ENCODE measurements at regions not wholly inside any gene's neighbourhood (a gene's known extent, or its start where the extent isn't known, plus 50 kb on each side); places are given as distances from the start of the nearest gene placed in this dataset.

DNA sequence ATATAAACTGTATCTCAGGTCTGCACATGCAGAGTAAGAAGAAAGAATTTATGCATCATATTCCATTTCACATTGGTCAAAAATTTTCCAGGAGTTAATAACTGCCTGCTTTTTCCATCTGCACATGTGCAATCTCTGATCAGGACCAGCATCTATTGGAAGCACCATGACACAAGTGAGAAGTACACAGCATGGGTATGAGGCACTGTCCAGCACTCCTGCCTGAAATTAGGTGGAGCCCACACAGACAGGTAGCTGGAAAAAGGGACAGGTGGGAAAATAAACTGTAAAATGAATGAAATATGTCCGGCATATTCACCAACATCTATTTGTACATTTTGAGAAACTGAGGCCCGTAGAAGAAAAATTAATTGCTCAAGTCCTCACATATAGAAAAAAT is 609.2 kb upstream of the NXPH2 start:
- DNase-seq: no peak

DNA sequence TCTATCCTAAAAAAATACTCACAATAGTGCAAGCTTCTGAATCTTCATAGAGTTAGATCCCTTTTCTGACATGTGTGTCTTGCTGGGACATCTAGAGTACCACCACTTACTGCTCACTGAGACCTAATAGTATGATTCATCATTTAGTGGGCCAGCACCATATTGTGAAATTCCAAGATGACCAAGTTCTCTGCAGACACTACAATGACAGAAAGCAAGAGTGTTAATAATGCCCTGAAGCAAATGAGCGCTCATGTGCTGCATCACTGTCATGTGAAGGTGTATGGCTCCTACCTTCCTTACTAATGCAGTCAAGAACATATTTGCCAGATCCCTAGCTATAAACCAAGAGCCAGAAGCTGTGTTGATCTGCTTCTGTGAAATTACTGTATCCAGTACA is 606.2 kb upstream of the NXPH2 start:
- no peak for DNase-seq

DNA sequence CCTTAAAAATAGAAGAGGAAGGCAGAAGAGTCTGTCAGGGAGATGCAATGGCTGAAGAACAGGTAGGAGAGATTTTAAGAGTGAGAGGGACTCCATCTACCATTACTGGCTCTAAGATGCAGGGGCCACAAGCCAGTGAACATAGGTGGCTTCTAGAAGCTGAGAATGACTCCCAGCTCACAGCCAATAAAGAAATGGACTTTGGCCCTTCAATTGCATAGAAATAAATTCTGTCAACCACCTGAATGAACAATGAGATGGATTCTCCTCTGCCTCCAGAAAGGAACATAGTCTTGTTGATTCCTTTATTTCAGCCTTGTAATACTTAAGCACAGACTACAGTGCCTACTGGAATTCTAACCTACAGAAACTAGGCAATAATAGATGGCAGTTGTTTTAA is 603.3 kb upstream of the NXPH2 start:
- no peak for DNase-seq

DNA sequence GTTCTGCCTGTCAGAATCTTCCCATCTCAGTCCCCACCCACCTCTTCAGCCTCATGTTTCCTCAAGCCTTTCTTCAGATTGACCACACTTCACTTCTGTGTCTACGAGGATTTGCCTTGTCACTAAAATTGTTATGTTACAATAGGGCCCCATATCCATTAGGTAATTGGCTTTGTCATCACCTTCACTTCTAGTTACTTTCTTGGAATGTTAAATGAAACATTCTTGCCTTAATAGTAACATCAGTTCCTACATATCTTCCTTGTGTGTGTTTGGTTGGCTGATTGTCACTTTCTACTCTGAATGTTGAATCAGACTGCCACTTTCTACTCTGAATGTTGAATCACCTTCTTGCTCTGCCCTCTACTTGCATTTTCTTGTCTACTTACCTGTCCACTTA is 599.9 kb upstream of the NXPH2 start:
- no peak for DNase-seq

DNA sequence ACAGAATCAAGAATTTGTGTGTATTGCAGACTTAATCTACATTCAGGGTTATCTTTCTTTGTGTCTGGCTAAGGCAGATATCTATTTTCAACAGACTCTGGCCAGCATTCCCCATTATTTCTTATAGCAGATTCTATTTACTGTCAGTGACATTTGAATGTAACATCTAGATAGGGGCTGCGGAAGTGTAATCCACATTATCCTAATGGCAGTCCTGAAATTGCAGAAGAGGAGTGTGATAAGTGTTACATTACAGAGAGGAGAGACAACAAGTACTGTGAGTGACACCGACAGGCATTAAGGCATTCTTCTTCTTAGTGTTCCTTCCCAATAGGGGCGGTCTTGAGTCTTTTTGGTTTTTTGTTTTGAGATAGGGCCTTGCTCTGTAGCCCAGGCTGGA is 598.2 kb upstream of the NXPH2 start:
- no peak for DNase-seq

DNA sequence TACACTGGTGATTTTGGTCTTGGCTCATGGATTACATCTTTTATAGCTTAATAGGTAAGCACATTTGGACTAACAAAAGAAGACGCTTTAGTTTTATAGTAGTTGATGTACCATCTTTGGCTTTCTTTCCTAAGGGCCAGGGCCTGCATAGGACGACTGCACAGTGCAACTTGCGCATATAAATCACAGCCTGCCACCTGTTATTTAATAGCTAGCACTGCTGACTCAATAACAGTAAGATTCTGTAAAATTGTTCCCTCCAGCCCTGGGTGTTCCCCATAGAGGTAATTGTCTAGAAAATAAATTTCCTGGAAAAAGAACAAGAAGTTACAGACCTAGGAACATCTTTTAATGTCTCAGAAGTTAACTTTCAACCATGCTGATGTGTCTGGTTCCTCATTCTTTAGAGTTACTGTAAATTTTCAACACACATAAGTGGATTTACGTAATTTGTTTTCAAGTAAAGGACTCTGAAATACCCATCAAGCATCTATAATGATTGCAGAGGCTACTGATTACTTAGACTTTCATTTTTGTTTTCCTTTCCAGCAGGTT is 594.2 kb upstream of the NXPH2 start:
- no peak for DNase-seq

DNA sequence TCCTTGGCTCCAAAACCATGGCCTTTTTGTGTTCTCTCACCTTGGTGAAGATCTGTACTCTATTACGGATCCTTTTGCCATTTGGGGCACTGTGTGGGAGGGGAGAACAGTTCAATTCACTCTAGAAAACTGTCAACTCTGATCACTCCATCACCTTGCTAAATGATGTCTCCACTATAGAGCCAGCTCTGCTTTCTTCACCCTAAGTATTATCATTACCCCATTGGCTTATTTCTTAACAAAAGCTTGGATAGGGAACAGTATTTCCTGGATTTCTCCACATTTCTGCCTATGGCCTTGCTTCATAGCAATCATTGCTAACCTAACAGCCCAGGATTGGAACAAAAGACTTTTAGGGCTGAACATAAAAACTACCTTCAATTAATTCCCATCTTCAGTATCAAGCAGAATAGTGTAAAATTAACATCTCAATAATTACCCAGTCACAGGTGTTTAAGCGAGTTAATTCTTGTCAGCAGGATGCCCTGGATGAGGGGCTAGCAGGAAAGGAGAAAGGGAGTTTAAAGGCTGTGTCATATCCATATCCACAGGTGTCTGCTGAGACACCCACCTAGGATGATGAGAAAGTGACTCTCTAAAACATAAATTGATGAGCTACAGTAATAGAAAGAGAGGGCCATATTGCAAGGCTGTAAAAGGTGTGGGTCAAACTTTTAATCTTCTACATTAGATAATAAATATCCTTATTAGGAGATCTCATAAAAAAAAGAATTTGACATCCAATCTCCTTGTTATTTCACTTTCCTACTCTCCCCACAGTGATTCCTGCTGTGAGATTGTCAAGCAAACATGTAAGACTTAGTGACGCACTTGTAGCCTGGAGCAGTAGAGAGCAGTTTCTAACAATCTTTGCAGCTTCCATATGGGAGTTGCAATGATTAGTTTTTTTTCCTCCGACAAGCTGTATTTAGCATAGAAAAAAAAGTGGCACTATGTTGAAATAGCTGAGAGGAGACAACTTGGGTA is 589.5 kb upstream of the NXPH2 start:
- DNase-seq: no peak

DNA sequence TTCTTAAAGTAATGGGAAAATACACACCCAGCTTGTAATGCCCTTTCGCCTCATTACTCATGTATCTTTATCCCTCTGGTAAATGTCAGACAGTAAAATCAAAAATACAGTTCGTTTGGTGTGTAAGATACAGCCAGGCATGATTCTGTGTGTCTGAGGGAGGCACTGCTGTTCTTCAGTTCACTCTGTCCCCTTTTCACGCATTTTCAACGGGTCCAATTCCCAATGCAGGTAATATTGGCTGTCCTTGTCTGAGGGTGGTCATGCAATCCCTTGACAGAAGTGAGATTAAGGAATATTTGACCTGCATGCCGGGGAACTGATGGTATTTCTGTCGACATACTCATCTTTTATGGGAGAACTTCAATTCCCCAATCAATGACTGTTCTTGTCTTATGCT is 587.2 kb upstream of the NXPH2 start:
- DNase-seq: no peak

DNA sequence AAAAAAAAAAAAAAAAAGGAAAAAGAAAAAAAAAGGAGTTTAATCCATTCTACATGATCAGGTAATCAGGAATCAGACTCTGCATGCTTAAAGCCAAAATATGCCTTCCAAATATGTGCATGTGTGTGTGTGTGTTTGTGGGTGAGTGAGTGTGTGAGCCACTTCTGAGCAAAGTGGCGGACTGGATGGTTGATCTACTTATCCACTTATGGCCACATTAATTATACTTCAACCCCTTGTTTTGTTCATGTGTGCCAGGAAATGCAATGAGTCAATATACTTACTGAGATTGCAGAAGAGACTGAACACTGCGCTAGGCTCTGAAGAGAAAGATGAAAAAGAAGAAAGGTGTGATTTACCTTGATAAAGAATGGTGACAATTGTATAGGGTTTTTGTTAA is 586.5 kb upstream of the NXPH2 start:
- no peak for DNase-seq

DNA sequence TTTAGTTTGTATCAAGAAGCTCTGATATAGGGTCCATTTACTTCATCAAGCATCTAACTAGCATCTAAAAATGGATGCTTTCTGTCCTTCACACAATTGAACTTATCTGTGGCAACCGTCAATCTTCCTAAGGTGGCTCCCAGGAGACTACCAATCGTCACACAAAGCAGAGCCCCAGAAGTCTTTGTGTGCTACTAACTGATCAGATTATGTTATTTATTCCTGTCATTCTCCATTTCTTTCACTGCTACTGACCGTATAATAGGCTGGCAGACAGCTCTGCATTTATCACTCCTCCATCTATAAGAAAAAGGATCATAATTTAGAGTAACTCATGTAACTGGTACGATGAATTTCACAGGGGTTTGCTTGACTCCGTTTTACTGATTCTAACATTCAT is 585.0 kb upstream of the NXPH2 start:
- DNase-seq: no peak

DNA sequence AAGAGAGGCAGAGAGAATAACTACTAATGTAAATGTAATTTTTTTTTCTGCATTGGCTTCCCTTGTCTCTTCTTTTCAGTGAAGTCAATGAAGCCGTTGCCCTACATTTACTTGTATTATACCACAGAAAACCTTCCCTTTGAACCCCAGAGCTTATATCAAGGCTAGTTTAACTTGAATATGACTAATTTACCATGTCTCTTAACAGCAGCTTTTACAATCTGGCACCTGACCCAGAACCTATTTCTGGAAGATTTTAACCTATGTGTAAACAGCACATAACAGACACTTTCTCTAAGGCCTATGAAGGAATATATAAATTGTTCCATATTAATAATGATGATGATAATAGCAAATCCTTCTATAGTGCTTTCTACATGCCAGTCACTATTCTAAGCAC is 580.5 kb upstream of the NXPH2 start:
- DNase-seq: no peak

DNA sequence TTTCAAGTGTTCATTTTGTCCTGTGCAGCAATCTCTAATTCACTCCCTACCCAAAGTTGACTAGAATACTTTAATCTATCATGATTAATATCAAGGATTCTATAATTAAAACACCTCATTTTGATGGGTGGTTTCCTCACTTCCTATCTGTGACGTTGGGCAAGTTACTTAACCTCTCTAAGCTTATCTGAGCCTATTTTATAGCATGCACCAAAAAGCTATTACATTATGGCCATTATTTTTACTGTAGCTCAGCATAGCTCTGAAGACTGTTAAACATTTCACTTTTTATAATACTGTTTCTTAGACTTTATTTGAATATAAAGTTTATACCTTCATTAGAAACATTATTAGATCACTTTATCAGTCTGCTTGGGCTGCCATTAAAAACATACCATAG is 579.6 kb upstream of the NXPH2 start:
- DNase-seq: no peak

DNA sequence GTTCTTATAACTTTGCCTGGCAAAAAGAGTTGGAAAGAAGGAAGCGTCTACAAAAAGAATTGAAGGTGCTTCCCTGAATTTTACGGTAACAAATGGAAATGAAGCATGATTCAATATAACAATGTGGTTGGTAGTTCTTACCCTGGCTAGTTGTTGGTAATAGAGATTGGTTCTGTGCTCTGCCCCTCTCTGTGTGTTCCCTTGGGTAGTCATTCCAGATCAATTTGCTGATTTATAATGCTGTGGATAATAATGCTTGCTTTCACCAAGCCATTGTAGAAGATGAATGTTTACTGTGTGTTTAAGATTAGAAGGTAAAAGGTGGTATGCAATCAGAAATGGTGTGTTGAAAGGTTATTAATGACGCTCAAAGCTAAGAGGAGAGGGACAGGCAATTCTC is 577.8 kb upstream of the NXPH2 start:
- DNase-seq: no peak

DNA sequence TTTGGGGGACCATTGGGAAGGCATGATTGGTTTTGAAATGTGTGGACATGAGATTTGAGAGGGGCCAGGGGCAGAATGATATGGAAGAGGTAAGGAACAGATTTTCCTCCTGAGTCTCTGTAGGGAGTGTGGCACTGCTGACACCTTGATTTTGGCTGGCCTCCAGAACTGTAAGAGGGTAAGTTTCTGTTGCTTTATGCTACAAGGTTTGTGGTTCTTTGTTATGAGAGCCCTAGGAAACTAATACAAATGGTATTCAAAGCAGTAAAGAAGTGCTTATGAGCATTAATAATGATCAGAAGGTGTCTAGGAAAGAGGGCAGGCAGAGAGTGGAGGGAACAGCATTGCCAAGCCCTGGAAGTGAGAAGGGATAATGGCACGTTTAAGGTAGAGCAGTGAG is 574.3 kb upstream of the NXPH2 start:
- DNase-seq: no peak

DNA sequence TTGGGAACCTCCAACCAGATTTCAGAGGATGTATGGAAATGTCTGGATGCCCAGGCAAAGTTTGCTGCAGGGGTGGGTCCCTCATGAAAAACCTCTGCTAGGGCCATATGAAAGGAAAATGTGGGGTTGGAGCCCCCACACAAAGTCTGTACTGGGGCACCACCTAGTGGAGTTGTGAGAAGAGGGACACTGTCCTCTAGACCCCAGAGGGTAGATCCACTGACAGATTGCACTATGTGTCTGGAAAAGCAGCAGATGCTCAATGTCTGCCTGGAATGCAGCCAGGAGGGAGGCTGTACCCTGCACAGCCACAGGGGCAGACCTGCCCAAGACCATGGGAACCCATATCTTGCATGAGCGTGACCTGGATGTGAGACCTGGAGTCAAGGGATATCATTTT is 573.7 kb upstream of the NXPH2 start:
- no peak for DNase-seq

DNA sequence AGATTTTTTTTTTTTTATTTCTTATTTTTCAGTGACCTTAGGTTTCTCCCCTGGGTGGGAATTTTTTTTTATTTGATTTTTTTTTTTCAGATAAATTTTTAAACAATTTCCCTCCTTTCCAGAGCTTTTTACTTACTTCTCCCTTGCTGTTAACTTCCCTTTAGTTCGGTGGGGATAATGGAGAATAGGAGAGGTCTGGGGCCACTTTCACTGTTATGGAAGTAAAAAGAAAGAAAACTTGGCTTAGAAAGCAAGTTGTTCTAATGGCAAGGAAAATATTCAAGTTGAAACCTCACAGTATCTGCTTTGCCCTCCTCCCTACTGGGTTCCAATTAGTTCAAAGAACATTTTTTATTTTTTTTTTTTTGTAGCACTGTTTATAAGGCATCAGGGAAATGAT is 537.1 kb upstream of the NXPH2 start:
- no peak for DNase-seq

DNA sequence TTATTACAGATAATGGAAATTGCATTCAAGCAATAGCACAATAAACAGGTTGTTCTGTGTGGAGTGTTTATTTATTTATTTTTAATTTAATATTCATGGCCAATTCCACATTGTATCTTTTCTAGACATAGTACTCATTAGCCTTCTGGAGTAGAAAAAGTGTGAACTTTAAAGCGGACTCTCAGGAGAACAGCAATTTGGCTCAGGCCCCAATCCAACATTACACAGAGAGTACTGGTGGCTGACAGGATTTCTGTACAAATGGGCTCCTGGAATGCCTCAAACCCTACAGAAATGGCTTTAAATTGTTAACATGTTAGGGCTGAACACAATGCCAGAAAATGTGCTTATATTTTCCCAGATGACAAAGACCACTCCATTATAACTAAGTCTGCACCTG is 533.9 kb upstream of the NXPH2 start:
- no peak for DNase-seq

DNA sequence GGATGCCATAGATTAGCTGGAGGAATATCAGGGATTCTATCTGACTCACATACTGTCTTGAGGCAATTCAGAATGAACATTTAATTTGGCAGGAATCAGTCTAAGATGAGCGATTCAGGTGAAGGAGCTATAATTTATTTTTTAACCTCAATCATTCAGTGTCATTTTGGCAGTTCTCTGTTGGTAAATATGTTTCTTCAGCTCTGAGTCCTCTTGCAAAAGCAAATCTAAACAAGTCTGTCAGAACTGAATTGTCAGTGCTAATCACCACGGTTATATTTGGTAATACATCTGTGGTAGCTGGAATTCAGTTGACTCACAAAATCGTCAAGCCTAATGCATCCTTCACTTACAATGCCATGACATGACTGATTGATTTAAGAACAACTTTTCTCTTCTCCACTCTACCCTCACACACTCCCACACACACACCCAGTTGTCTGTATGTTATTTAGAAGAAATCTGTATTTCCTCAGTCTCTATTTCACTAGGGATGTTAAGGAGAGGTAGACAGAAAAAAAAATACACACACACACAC is 516.6 kb upstream of the NXPH2 start:
- no peak for DNase-seq

DNA sequence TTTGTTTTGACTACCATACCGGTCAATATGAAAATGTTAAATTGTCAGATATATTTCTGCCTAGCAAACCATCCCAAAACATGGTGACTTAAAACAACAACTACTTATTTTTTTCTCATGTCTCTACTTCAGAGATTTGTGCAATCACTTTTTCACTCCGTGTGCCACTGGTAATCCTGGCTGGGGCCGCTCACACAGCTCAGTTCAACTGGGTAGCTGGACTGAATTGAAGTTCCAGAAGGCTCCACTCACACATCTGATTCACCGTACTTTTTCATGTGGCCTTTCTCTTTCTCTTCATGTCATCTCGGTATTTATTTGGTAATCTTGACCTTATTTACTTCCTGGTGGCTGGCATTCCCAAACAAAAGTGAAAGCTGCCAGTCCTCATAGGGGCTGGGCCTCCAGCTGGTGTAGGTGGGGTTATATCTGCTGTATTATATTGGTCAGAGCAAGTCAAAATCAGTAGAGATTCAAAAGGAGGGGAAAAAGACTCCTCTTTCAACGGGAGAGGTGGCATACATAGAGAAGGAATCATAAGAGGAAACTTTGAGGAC is 513.9 kb upstream of the NXPH2 start:
- no peak for DNase-seq

DNA sequence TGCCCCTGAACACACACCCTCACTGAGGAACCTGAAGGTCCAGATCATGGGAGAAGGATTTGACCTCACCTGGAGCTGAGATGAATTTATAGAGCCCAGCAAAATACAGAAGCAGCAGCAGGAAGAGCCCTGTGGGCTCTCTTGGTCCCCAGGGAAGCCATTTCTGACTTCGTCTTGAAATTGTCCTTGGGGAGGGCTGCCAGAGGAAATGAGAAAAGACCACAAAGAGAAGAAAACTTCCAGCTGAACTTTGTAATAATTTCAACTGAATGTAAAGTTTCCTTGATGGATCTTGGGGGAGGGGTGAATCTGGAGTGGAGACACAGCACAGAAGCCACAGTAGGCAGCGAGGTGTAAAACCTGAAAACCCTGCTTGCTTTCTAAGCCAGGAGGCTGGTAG is 500.9 kb upstream of the NXPH2 start:
- DNase-seq: no peak

DNA sequence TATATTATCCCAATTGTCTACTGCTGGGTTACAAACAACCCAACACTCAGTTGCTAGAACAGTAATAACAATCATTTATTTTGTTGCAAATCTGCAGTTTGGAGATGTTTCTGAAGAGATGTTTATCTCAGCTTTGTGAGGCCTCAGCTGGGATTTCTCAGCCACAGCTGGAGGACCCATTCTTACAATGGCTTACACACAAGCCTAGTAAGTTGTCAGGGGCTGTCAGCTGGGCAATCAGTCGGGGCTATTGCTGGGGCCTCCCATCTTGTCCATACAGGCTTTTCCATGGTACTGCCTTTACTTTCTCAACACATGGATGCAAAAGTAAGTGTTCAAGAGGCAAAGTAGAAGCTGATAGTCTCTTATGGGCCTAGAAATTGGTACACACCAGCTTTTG is 491.7 kb upstream of the NXPH2 start:
- DNase-seq: no peak

DNA sequence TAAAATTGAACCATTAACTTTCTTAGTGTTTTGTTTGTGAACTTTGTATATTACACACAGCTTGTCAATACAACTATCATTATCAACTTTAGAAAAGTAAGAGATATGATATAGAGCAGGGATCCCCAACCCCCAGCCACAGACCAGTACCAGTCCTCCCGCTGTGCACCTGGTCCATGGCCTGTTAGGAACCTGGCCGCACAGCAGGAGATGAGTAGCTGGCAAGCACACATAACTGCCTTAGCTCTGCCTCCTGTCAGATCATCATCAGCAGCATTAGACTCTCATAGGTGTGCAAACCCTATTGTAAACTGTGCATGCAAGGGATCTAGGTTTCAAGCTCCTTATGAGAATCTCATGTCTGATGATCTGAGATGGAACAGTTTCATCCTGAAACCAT is 491.0 kb upstream of the NXPH2 start:
- DNase-seq: no peak

DNA sequence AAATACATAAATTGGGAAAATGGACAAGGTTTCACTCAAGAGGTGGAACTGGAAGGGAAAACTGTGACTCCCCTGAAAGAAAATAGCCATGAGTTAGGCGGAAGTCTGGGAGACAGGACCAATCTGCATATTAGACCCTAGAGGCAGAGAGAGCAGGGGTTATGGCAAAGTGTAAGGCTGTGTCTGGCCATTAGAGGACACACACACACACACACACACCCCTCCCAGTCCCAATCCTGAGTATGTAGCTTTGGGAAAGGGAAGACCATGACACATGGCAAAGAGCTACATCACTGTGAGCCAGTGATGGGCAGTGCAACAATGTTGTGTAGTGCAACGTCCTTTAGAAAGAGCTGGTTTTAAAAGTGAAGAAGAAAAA is 479.9 kb upstream of the NXPH2 start:
- no peak for DNase-seq

DNA sequence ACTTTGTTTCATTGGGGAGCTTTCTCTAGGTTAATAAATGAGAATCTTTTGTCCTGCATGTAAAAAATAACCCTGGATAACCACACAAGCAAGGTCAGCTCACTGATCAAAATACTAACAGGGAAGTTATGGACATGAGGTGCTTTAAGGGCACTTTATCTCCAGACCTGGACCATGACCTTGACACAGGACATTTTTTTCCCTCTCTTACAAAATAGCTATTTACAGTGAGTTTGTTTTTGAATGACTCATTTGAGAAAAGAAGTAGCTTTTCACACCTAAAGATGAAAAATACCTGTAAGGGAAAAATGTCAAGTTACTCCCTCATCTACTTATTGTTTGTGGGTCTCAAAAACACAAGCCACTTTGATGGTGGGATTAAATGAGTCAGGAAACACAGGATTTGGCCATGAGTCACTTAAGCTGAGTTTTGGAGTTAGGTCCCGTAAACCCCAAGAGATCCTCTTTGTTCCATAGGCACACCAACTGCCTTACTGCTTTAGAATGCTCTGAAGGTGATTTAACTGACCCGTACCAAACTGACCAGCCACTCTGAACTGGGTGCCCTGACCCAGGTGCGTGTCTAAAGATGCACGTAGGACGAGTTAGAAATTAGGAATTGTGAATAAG is 479.3 kb upstream of the NXPH2 start:
- no peak for DNase-seq
